K562 (cell line): ENCODE measurements at regions not wholly inside any gene's neighbourhood (a gene's known extent, or its start where the extent isn't known, plus 50 kb on each side); places are given as distances from the start of the nearest gene placed in this dataset.

Experiments used
- ATAC-seq: fragments of 200-7000 bp; cut with Tn5 transposase; 3 replicates; pipeline ENCODE4 v1.9.1; 2020; ENCODE audit warnings: moderate library complexity
- BruUV-seq: library from RNA; stranded (reverse); fragments of 400-500 nt; replicated peaks from 2 replicates; lab custom pipeline; 2021; lab: Mats Ljungman, UMichigan
- CTCF ChIA-PET: fragments of 300-600 bp; formaldehyde crosslinking; extraction: SDS; loops from one replicate; lab custom pipeline; 2021; ENCODE audit warnings: low intra/inter-chr PET ratio; lab: Yijun Ruan, JAX
- POLR2A ChIA-PET: fragments of 300-600, 350-650 bp; sonication (Branson Sonifier 250); formaldehyde crosslinking; extraction: SDS; loops from one replicate; lab custom pipeline; 2021; ENCODE audit warnings: antibody characterized with exemption, inconsistent platforms; lab: Yijun Ruan, JAX
- DNase-seq, 4 experiments: peaks; one replicate each; pipeline versions ENCODE4 v3.0.0 to v3.0.0-alpha.2; 2011 to 2018; ENCODE audit warnings: low spot score in 3 of 4, mixed read lengths in 3 of 4; ENCODE audit errors: extremely low read depth in 1 of 4
- FAIRE-seq: peaks from 2 replicates; lab custom pipeline; 2011; peaks lifted over from hg19 to GRCh38; lab: Jason Lieb, UNC
- H2AFZ ChIP-seq: 2 replicates; pipeline ENCODE4 v1.6.0; 2011; ENCODE audit warnings: low read depth, low read length, control low read depth, inconsistent platforms
- H3K27ac ChIP-seq: fragments of 200-600 bp; 3 replicates; pipeline ENCODE4 v1.8.0; 2011; ENCODE audit warnings: low read depth, mild to moderate bottlenecking, control low read depth, inconsistent platforms, low read length, moderate library complexity, mixed read lengths; ENCODE audit errors: extremely low read depth
- H3K27me3 ChIP-seq, 2 experiments: fragments of 300-600 bp in 1 of 2; 2 replicates in 1 of 2; 3 replicates in 1 of 2; pipeline versions ENCODE4 v1.6.0 to v1.8.0; 2011; ENCODE audit warnings: inconsistent platforms in 2 of 2, low read length in 2 of 2, mild to moderate bottlenecking in 1 of 2, mixed read lengths in 1 of 2, moderate library complexity in 1 of 2; ENCODE audit not compliant: control insufficient read depth in 2 of 2, insufficient read depth in 2 of 2
- H3K36me3 ChIP-seq: fragments of 300-600 bp; 3 replicates; pipeline ENCODE4 v1.8.0; 2011; ENCODE audit warnings: mild to moderate bottlenecking, low read length, inconsistent platforms; ENCODE audit not compliant: control insufficient read depth, insufficient read depth
- H3K4me1 ChIP-seq, 2 experiments: fragments of 200-600 bp in 1 of 2; replicated peaks in 1 of 2; 2 replicates in 1 of 2; 3 replicates in 1 of 2; pipeline versions ENCODE4 v1.5.1 to v1.8.0; 2011; ENCODE audit warnings: inconsistent platforms in 2 of 2, low read length in 2 of 2, mild to moderate bottlenecking in 1 of 2, mixed read lengths in 1 of 2, moderate library complexity in 1 of 2; ENCODE audit not compliant: control insufficient read depth in 2 of 2, insufficient read depth in 2 of 2
- H3K4me2 ChIP-seq: 2 replicates; pipeline ENCODE4 v1.6.1; 2011; ENCODE audit warnings: low read length, control low read depth, inconsistent platforms, mixed read lengths; ENCODE audit not compliant: insufficient read depth
- H3K4me3 ChIP-seq: fragments of 200-600 bp; sonication (generic), shearing (Covaris generic); 2 replicates; pipeline ENCODE4 v1.5.1; 2016; ENCODE audit warnings: control low read depth, inconsistent platforms
- H3K79me2 ChIP-seq: fragments of 200-600 bp; 3 replicates; pipeline ENCODE4 v1.8.0; 2011; ENCODE audit warnings: low read length, inconsistent platforms; ENCODE audit not compliant: control insufficient read depth, insufficient read depth
- H3K9ac ChIP-seq, 2 experiments: 2 replicates each; pipeline versions ENCODE4 v1.6.0 to v1.6.1; 2011; ENCODE audit warnings: low read depth in 2 of 2, low read length in 2 of 2, control low read depth in 1 of 2, inconsistent platforms in 1 of 2, mild to moderate bottlenecking in 1 of 2, mixed read lengths in 1 of 2; ENCODE audit not compliant: insufficient read depth in 1 of 2
- H3K9me1 ChIP-seq: one replicate; pipeline ENCODE4 v1.6.0; 2011; ENCODE audit warnings: inconsistent platforms, mild to moderate bottlenecking, low read length, moderate library complexity; ENCODE audit not compliant: control insufficient read depth, insufficient read depth
- H3K9me3 ChIP-seq: replicated peaks from 2 replicates; pipeline ENCODE4 v1.5.1; 2011; ENCODE audit warnings: low read depth, low read length, inconsistent platforms; ENCODE audit not compliant: control insufficient read depth, insufficient read depth
- H4K20me1 ChIP-seq: replicated peaks from 2 replicates; pipeline ENCODE4 v1.6.1; 2011; ENCODE audit warnings: low read length, inconsistent platforms, mixed read lengths; ENCODE audit not compliant: control insufficient read depth, insufficient read depth
- HLTF ChIP-seq: fragments of 450-650 bp; IDR thresholded peaks from 2 replicates; pipeline ENCODE4 v1.6.1; 2016
- NR2C1 ChIP-seq, 2 experiments: fragments of 450-650 bp; IDR thresholded peaks; 2 replicates each; pipeline ENCODE4 v1.6.1; 2017; ENCODE audit warnings: mild to moderate bottlenecking in 2 of 2, antibody characterized with exemption in 1 of 2, inconsistent platforms in 1 of 2, missing compliant biosample characterization in 1 of 2, missing genetic modification characterization in 1 of 2
- NUFIP1 ChIP-seq: fragments of 450-650 bp; IDR thresholded peaks from 2 replicates; pipeline ENCODE4 v1.6.1; 2018; ENCODE audit not compliant: partially characterized antibody
- RBFOX2 ChIP-seq: fragments of 200-400 bp; formaldehyde crosslinking; IDR thresholded peaks from 2 replicates; pipeline ENCODE4 v1.6.1; 2017; ENCODE audit warnings: low read depth, mild to moderate bottlenecking, low read length, moderate library complexity
- THRAP3 ChIP-seq: fragments of 450-650 bp; IDR thresholded peaks from 2 replicates; pipeline ENCODE4 v1.6.1; 2016; ENCODE audit warnings: mild to moderate bottlenecking, inconsistent platforms, borderline replicate concordance
- WGBS: fragments of 100-300 bp; shearing (Covaris generic); methylation state at CpG from one replicate; pipeline ENCODE4 v1.1.6; 2016; ENCODE audit warnings: low coverage, mixed read lengths; ENCODE audit not compliant: insufficient coverage; ENCODE audit errors: missing lambda C conversion rate; 5-methylcytosine and 5-hydroxymethylcytosine counted together
- in situ Hi-C: fragments of 300-500 bp; cut with MboI; formaldehyde crosslinking; loops from 4 replicates; pipeline ENCODE4 v1.15.0; 2018; ENCODE audit warnings: inconsistent platforms, mixed read lengths
- intact Hi-C: fragments of 100-400 bp; cut with micrococcal nuclease; formaldehyde crosslinking; loops from 2 replicates; pipeline ENCODE4 v1.14.2; 2022
- TF ChIP-seq, protein P1 (sequence below): fragments of 250-450 bp; sonication (Bioruptor Pico); IDR thresholded peaks from 2 replicates; pipeline ENCODE4 v1.8.0; 2021; ENCODE audit warnings: moderate library complexity, mild to moderate bottlenecking, inconsistent platforms
- TF ChIP-seq, protein P2 (sequence below): IDR thresholded peaks from 2 replicates; pipeline ENCODE4 v1.6.1; 2011; ENCODE audit warnings: borderline replicate concordance, low read depth, mild to moderate bottlenecking, moderate library complexity, low read length; ENCODE audit not compliant: insufficient read depth, poor library complexity, severe bottlenecking
- TF ChIP-seq, protein P3 (sequence below): IDR thresholded peaks from 3 replicates; pipeline ENCODE4 v1.6.1; 2011; ENCODE audit warnings: borderline replicate concordance, mild to moderate bottlenecking; ENCODE audit not compliant: insufficient read length, insufficient read depth
- TF ChIP-seq, protein P4 (sequence below): sonication (generic); formaldehyde crosslinking; IDR thresholded peaks from 2 replicates; pipeline ENCODE4 v1.8.1; 2023; ENCODE audit warnings: missing genetic modification reagents, mild to moderate bottlenecking, borderline replicate concordance

DNA sequence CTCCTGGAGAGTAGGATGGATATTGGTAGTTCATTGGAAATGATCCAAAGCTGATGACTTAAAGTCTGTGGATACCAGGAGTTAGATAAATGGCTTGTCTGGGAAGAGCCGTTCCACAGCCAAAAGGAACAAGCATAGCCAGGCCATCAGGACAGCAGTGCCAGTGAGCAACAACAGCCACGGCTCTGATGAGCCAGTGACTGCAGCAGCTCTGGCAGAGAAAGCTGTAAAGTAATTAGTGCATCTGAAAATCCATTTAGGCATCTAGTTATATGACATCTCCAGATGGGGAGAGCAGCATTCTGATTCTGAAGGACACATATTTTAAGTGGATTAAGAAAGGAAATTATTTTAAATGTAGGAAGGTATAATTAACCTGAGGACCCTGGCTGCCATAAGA, 256.2 kb upstream of the PLXNA2 start:
- Histone ChIP-seq H3K9ac (no peak overlapping the region), H3K4me1 (no peaks in the 10 kb centered on the region), H3K4me2 (no peak overlapping the region), H3K4me3 (no peak overlapping the region), H3K27me3 (no peaks in the 10 kb centered on the region; a peak in 1 of 5 replicates), H3K9me1 (no peaks in the 10 kb centered on the region), H2AFZ (no peak overlapping the region), H3K36me3 (no peaks in the 10 kb centered on the region), H4K20me1 (no peaks in the 10 kb centered on the region), H3K9me3 (no peaks in the 10 kb centered on the region), H3K79me2 (no peaks in the 10 kb centered on the region), H3K27ac (no peak overlapping the region)
- FAIRE-seq (no peak), DNase-seq (no peak), ATAC-seq (no peak)
- in situ Hi-C loops, result no loop called here
- TF ChIP-seq NR2C1 (IDR thresholded peaks at IDR 0.05) (no peak), NR2C1 (tag; IDR thresholded peaks at IDR 0.05) (no peak), HLTF (no peak), THRAP3 (no peak), RBFOX2 (no peak), NUFIP1 (no peak)
- TF ChIP-seq, protein P1, sequence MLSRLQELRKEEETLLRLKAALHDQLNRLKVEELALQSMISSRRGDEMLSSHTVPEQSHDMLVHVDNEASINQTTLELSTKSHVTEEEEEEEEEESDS (CRISPR knock-in tag), result no peak
- TF ChIP-seq, protein P2, sequence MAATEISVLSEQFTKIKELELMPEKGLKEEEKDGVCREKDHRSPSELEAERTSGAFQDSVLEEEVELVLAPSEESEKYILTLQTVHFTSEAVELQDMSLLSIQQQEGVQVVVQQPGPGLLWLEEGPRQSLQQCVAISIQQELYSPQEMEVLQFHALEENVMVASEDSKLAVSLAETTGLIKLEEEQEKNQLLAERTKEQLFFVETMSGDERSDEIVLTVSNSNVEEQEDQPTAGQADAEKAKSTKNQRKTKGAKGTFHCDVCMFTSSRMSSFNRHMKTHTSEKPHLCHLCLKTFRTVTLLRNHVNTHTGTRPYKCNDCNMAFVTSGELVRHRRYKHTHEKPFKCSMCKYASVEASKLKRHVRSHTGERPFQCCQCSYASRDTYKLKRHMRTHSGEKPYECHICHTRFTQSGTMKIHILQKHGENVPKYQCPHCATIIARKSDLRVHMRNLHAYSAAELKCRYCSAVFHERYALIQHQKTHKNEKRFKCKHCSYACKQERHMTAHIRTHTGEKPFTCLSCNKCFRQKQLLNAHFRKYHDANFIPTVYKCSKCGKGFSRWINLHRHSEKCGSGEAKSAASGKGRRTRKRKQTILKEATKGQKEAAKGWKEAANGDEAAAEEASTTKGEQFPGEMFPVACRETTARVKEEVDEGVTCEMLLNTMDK, result no peak
- TF ChIP-seq, protein P3, sequence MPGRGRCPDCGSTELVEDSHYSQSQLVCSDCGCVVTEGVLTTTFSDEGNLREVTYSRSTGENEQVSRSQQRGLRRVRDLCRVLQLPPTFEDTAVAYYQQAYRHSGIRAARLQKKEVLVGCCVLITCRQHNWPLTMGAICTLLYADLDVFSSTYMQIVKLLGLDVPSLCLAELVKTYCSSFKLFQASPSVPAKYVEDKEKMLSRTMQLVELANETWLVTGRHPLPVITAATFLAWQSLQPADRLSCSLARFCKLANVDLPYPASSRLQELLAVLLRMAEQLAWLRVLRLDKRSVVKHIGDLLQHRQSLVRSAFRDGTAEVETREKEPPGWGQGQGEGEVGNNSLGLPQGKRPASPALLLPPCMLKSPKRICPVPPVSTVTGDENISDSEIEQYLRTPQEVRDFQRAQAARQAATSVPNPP, result no peak
- TF ChIP-seq, protein P4, sequence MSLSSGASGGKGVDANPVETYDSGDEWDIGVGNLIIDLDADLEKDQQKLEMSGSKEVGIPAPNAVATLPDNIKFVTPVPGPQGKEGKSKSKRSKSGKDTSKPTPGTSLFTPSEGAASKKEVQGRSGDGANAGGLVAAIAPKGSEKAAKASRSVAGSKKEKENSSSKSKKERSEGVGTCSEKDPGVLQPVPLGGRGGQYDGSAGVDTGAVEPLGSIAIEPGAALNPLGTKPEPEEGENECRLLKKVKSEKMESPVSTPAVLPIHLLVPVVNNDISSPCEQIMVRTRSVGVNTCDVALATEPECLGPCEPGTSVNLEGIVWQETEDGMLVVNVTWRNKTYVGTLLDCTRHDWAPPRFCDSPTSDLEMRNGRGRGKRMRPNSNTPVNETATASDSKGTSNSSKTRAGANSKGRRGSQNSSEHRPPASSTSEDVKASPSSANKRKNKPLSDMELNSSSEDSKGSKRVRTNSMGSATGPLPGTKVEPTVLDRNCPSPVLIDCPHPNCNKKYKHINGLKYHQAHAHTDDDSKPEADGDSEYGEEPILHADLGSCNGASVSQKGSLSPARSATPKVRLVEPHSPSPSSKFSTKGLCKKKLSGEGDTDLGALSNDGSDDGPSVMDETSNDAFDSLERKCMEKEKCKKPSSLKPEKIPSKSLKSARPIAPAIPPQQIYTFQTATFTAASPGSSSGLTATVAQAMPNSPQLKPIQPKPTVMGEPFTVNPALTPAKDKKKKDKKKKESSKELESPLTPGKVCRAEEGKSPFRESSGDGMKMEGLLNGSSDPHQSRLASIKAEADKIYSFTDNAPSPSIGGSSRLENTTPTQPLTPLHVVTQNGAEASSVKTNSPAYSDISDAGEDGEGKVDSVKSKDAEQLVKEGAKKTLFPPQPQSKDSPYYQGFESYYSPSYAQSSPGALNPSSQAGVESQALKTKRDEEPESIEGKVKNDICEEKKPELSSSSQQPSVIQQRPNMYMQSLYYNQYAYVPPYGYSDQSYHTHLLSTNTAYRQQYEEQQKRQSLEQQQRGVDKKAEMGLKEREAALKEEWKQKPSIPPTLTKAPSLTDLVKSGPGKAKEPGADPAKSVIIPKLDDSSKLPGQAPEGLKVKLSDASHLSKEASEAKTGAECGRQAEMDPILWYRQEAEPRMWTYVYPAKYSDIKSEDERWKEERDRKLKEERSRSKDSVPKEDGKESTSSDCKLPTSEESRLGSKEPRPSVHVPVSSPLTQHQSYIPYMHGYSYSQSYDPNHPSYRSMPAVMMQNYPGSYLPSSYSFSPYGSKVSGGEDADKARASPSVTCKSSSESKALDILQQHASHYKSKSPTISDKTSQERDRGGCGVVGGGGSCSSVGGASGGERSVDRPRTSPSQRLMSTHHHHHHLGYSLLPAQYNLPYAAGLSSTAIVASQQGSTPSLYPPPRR (CRISPR knock-in tag), result no peak
- ChIA-PET POLR2A (interaction anchor here (0.8 kb wide), 1 partner anchor 1997 kb away, joined by 4 read pairs; no protein-coding TSS in a partner anchor), CTCF (interaction anchor here (0.7 kb wide), 1 partner anchor 152 kb away, joined by 3 read pairs; no protein-coding TSS in a partner anchor)
- 2% methylated on average over 2 of the region's 2 CpGs for WGBS
- BruUV-seq, result no TSS peak
- intact Hi-C loops, result no loop called here
